ENCODE measurements at regions not wholly inside any gene's neighbourhood (a gene's known extent, or its start where the extent isn't known, plus 50 kb on each side); places are given as distances from the start of the nearest gene placed in this dataset.

GRCh38 chr1:94650301-94650700, 108.7 kb upstream of the F3 start:
- Histone ChIP-seq H3K4me3 (no peak overlapping the region), H3K4me1 (peaks cover 0 to 20% (median 7%) of the 10 kb centered on the region in 3 donors)

GRCh38 chr1:94648225-94649007, 106.9 kb upstream of the F3 start:
- peak; percentile 95 for ATAC-seq
- Histone ChIP-seq H3K4me3 (no peak overlapping the region), H3K27me3 (no peaks in the 10 kb centered on the region), H3K4me1 (peaks cover 0 to 20% (median 7%) of the 10 kb centered on the region in 3 donors), H3K27ac (peak overlapping the region; percentile 71 to 82 (median 72)), H3K36me3 (no peaks in the 10 kb centered on the region), H3K9me3 (no peaks in the 10 kb centered on the region)
- 13 to 33% methylated on average over 5 to 14 of the region's 14 CpGs for WGBS, 2 donors (ENCODE audit: low coverage in 1 of 2)
- TF ChIP-seq POLR2AphosphoS5 (IDR thresholded peaks at IDR 0.05) (peak; percentile 92), EP300 (IDR thresholded peaks at IDR 0.05) (no peak)

More at GRCh38 chr1:94650301-94650700, 108.7 kb upstream of the F3 start:
- H3K9me3 ChIP-seq = no peaks in the 10 kb centered on the region
- H3K36me3 ChIP-seq = no peaks in the 10 kb centered on the region
- TF ChIP-seq POLR2A (IDR thresholded peaks at IDR 0.05) (no peak), POLR2AphosphoS5 (IDR thresholded peaks at IDR 0.05) (no peak), EP300 (IDR thresholded peaks at IDR 0.05) (no peak)
- TF ChIP-seq, protein P1, sequence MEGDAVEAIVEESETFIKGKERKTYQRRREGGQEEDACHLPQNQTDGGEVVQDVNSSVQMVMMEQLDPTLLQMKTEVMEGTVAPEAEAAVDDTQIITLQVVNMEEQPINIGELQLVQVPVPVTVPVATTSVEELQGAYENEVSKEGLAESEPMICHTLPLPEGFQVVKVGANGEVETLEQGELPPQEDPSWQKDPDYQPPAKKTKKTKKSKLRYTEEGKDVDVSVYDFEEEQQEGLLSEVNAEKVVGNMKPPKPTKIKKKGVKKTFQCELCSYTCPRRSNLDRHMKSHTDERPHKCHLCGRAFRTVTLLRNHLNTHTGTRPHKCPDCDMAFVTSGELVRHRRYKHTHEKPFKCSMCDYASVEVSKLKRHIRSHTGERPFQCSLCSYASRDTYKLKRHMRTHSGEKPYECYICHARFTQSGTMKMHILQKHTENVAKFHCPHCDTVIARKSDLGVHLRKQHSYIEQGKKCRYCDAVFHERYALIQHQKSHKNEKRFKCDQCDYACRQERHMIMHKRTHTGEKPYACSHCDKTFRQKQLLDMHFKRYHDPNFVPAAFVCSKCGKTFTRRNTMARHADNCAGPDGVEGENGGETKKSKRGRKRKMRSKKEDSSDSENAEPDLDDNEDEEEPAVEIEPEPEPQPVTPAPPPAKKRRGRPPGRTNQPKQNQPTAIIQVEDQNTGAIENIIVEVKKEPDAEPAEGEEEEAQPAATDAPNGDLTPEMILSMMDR (IDR thresholded peaks at IDR 0.05) = no peak
- no peak overlapping the region for H3K27ac ChIP-seq
- no peak for ATAC-seq
- WGBS, 2 donors (ENCODE audit: low coverage in 1 of 2) = 33 to 55% methylated on average over 2 of the region's 2 CpGs
- no peaks in the 10 kb centered on the region for H3K27me3 ChIP-seq

DNA sequence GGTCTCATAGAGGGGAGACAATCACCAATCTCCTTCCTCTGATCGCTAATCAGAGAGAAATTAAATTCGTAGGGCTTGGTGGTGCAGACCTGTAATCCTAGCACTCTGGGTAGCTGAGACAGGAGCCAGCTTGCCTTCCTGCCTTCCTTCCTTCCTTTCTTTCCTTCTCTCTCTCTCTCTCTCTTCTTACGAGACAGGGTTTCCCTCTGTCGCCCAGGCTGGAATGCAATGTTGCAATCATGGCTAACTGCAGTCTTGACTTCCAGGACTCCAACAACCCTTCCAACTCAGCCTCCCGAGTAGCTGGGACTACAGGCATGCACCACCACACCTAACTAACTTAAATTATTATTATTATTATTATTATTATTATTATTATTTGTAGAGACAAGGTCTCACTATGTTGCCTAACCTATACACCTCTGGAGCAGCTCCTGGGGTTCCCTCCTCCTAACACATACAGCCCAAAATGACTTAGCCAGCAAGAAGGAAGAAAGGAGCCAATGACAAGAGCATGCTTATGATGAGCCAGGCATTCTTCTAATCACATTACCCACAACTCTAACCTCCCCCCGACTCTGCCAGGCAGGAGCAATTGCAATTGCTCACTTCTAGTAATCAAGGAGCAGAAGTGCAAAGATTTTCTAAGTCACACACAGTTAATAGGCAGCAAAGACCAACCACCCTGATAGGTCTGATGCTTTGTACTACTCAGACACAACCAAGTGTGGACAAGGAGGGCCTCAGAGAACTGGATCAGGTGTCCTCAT, 105.4 kb upstream of the F3 start:
- H3K36me3 ChIP-seq = no peaks in the 10 kb centered on the region
- peak overlapping the region in 1 of 4 donors; percentile 82 for H3K27ac ChIP-seq
- ATAC-seq = no peak
- 94 to 97% methylated on average over 3 to 6 of the region's 6 CpGs for WGBS, 2 donors (ENCODE audit: low coverage in 1 of 2)
- H3K9me3 ChIP-seq = no peaks in the 10 kb centered on the region
- TF ChIP-seq POLR2AphosphoS5 (IDR thresholded peaks at IDR 0.05) (no peak), EP300 (IDR thresholded peaks at IDR 0.05) (no peak), POLR2A (IDR thresholded peaks at IDR 0.05) (no peak)
- TF ChIP-seq, protein P1 (IDR thresholded peaks at IDR 0.05) = no peak
- H3K27me3 ChIP-seq = no peaks in the 10 kb centered on the region
- no peak overlapping the region for H3K4me3 ChIP-seq
- H3K4me1 ChIP-seq = peaks cover 0 to 20% (median 7%) of the 10 kb centered on the region in 3 donors

- peaks cover 0 to 20% (median 7%) of the 10 kb centered on the region in 3 donors for H3K4me1 ChIP-seq
- H3K4me3 ChIP-seq = no peak overlapping the region
- TF ChIP-seq POLR2AphosphoS5 (IDR thresholded peaks at IDR 0.05) = no peak
- TF ChIP-seq POLR2A (IDR thresholded peaks at IDR 0.05) = no peak
- TF ChIP-seq, protein P1 (IDR thresholded peaks at IDR 0.05) = no peak
- no peak for TF ChIP-seq EP300 (IDR thresholded peaks at IDR 0.05)
- H3K9me3 ChIP-seq = no peaks in the 10 kb centered on the region
- H3K36me3 ChIP-seq = no peaks in the 10 kb centered on the region
- no peaks in the 10 kb centered on the region for H3K27me3 ChIP-seq
- WGBS, 2 donors (ENCODE audit: low coverage in 1 of 2) = 89 to 90% methylated on average over 4 of the region's 4 CpGs
- no peak for ATAC-seq
- H3K27ac ChIP-seq = no peak overlapping the region
Observed at GRCh38 chr1:94646141-94646643, 104.6 kb upstream of the F3 start.

DNA sequence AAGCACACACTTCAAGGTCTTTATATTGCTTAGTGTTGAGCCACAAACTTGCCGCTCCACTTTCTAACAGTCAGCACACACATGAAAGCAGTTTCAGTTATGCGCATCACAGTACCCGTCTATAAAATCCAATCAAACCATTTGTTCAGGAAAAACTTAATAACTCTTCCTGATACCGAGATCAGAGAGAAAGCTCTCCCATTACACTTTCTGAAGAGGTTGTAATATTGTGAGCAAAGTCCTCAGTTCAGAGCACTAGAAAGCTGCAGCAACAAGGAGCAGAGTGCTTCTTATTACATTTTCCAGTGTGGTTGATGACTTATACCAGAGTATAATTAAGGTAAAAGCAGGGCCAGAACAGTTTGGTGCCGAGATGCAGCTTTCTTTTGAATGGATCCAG, 102.8 kb upstream of the F3 start:
- H3K9me3 ChIP-seq = peaks cover 0 to 4% (median 0%) of the 10 kb centered on the region in 3 donors
- peaks cover 0 to 20% (median 7%) of the 10 kb centered on the region in 3 donors for H3K4me1 ChIP-seq
- WGBS, 2 donors (ENCODE audit: low coverage in 1 of 2) = 82 to 93% methylated on average over 2 to 5 of the region's 5 CpGs
- no peak overlapping the region for H3K27ac ChIP-seq
- ATAC-seq = no peak
- TF ChIP-seq POLR2A (IDR thresholded peaks at IDR 0.05) (no peak), POLR2AphosphoS5 (IDR thresholded peaks at IDR 0.05) (no peak), EP300 (IDR thresholded peaks at IDR 0.05) (no peak)
- TF ChIP-seq, protein P1 (IDR thresholded peaks at IDR 0.05) = no peak
- H3K27me3 ChIP-seq = no peaks in the 10 kb centered on the region
- H3K36me3 ChIP-seq = no peaks in the 10 kb centered on the region
- no peak overlapping the region for H3K4me3 ChIP-seq
